ENCODE measurements at regions not wholly inside any gene's neighbourhood (a gene's known extent, or its start where the extent isn't known, plus 50 kb on each side); places are given as distances from the start of the nearest gene placed in this dataset.
"Not testable (repeated sequence)": the region's sequence is repeated elsewhere in the genome, so short reads cannot be mapped to it uniquely, and the experiment has no call there.

GRCh38 chr10:33776419-33777070 is 442.1 kb upstream of the NRP1 start:
- no peaks in the 10 kb centered on the region for H3K27me3 ChIP-seq (ENCODE audit: control insufficient read depth in 1 of 2, insufficient read depth in 2 of 2, low read length in 2 of 2)
- H3K9ac ChIP-seq (ENCODE audit: low read length): no peak overlapping the region
- H3K4me1 ChIP-seq (ENCODE audit: insufficient read depth, low read length): no peaks in the 10 kb centered on the region
- no peaks in the 10 kb centered on the region for H3K36me3 ChIP-seq (ENCODE audit: insufficient read depth, low read length)
- no peak overlapping the region for H3K27ac ChIP-seq (ENCODE audit: low read depth, low read length)
- no peaks in the 10 kb centered on the region for H3K9me3 ChIP-seq (ENCODE audit: low read length)
- no peak overlapping the region for H3K4me3 ChIP-seq (ENCODE audit: low read depth in 1 of 2, low read length in 2 of 2)

DNA sequence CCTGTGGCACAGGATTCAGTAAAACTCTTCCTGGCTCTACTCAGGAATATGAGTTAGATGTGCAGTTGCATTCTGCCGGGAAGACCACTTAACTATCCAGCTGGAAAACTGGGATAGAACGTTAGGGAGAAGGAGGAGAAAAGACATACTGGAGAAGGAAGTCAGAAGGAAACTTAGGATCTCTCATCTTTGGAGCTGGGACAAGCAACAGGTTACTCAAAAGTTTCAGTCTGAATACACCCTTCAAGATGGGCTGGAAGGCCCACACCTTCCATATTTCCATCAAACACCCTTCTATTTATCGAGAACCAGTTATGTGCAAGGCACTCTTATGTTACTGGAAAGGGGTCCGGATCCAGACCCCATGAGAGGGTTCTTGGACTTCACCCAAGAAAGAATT is 440.4 kb upstream of the NRP1 start:
- Histone ChIP-seq H3K27ac (ENCODE audit: low read depth, low read length) (no peak overlapping the region), H3K4me1 (ENCODE audit: insufficient read depth, low read length) (no peaks in the 10 kb centered on the region), H3K9ac (ENCODE audit: low read length) (no peak overlapping the region), H3K9me3 (ENCODE audit: low read length) (no peaks in the 10 kb centered on the region), H3K4me3 (ENCODE audit: low read depth in 1 of 2, low read length in 2 of 2) (no peak overlapping the region), H3K27me3 (ENCODE audit: control insufficient read depth in 1 of 2, insufficient read depth in 2 of 2, low read length in 2 of 2) (no peaks in the 10 kb centered on the region), H3K36me3 (ENCODE audit: insufficient read depth, low read length) (no peaks in the 10 kb centered on the region)

GRCh38 chr10:33773886-33774480 is 439.5 kb upstream of the NRP1 start:
- no peak overlapping the region for H3K27ac ChIP-seq (ENCODE audit: low read depth, low read length)
- no peaks in the 10 kb centered on the region for H3K4me1 ChIP-seq (ENCODE audit: insufficient read depth, low read length)
- H3K36me3 ChIP-seq (ENCODE audit: insufficient read depth, low read length): no peaks in the 10 kb centered on the region
- H3K9me3 ChIP-seq (ENCODE audit: low read length): no peaks in the 10 kb centered on the region
- no peaks in the 10 kb centered on the region for H3K27me3 ChIP-seq (ENCODE audit: control insufficient read depth in 1 of 2, insufficient read depth in 2 of 2, low read length in 2 of 2)
- H3K9ac ChIP-seq (ENCODE audit: low read length): no peak overlapping the region
- no peak overlapping the region for H3K4me3 ChIP-seq (ENCODE audit: low read depth in 1 of 2, low read length in 2 of 2)

GRCh38 chr10:33773253-33773573 is 438.7 kb upstream of the NRP1 start:
- Histone ChIP-seq H3K27me3 (ENCODE audit: control insufficient read depth in 1 of 2, insufficient read depth in 2 of 2, low read length in 2 of 2) (no peaks in the 10 kb centered on the region), H3K4me3 (ENCODE audit: low read depth in 1 of 2, low read length in 2 of 2) (no peak overlapping the region), H3K36me3 (ENCODE audit: insufficient read depth, low read length) (no peaks in the 10 kb centered on the region), H3K9ac (ENCODE audit: low read length) (no peak overlapping the region), H3K27ac (ENCODE audit: low read depth, low read length) (no peak overlapping the region), H3K4me1 (ENCODE audit: insufficient read depth, low read length) (no peaks in the 10 kb centered on the region), H3K9me3 (ENCODE audit: low read length) (no peaks in the 10 kb centered on the region)

DNA sequence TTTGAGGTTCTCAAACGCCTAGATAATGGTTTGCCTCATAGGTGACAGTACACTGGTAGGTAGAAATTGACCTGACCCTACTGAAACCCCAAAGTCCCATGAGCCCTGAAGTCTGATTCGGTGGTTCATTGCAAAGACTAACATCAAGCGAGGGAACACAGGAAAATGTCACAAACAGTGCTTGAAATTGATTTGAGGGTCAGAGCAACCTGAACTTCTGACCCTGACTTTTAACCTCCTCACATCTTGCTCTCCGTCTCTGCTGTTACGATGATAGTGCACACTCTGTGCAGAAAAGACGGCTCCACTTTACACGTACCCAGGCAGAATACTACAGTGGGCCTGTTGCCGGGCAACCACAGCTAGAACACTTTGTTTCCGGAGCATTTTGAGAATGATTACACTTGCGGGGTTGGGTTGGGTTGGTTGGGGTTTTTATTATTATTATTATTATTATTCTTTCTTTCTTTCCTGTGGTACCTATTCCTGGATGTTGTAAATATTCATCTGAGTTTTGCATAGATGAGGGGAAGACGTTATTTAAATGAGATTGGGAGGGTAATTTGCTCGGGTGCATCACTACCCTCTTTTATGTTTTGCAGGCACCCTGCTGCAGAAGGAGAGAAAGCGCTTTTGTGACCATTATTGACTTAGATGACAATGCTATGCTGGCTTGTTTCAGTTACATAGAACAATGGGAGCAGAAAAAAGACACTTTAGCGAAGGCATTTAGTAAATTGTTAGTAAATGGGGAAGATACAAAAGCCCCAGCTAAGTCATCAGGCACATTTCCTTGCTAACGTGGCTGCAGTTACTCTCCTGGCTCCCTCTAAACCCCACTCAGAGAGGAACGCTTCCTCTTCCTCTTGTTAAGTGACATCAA is 438.1 kb upstream of the NRP1 start:
- no peaks in the 10 kb centered on the region for H3K9me3 ChIP-seq (ENCODE audit: low read length)
- H3K36me3 ChIP-seq (ENCODE audit: insufficient read depth, low read length): no peaks in the 10 kb centered on the region
- no peak overlapping the region for H3K27ac ChIP-seq (ENCODE audit: low read depth, low read length)
- H3K4me3 ChIP-seq (ENCODE audit: low read depth in 1 of 2, low read length in 2 of 2): no peak overlapping the region
- H3K27me3 ChIP-seq (ENCODE audit: control insufficient read depth in 1 of 2, insufficient read depth in 2 of 2, low read length in 2 of 2): no peaks in the 10 kb centered on the region
- no peaks in the 10 kb centered on the region for H3K4me1 ChIP-seq (ENCODE audit: insufficient read depth, low read length)
- H3K9ac ChIP-seq (ENCODE audit: low read length): no peak overlapping the region

DNA sequence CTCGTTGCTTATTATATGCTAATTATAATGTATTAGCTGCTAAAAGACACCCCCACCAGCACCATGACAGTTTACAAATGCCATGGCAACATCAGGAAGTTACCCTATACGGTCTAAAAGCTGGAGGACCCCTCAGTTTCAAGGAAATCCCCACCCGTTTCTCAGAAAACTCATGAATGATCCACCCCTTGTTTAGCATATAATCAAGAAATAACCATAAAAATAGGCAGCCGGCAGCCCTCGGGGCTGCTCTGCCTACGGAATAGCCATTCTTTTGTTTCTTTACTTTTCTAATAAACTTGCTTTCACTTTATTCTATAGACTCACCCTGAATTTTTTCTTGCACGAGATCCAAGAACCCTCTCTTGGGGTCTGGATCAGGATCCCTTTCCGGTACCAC is 437.4 kb upstream of the NRP1 start:
- H3K9ac ChIP-seq (ENCODE audit: low read length); H3K27ac ChIP-seq (ENCODE audit: low read depth, low read length); H3K27me3 ChIP-seq (ENCODE audit: control insufficient read depth in 1 of 2, insufficient read depth in 2 of 2, low read length in 2 of 2); H3K36me3 ChIP-seq (ENCODE audit: insufficient read depth, low read length); H3K4me1 ChIP-seq (ENCODE audit: insufficient read depth, low read length); H3K4me3 ChIP-seq (ENCODE audit: low read depth in 1 of 2, low read length in 2 of 2); H3K9me3 ChIP-seq (ENCODE audit: low read length): not testable (repeated sequence)

- H3K4me1 ChIP-seq (ENCODE audit: insufficient read depth, low read length): no peaks in the 10 kb centered on the region
- no peaks in the 10 kb centered on the region for H3K9me3 ChIP-seq (ENCODE audit: low read length)
- no peak overlapping the region for H3K9ac ChIP-seq (ENCODE audit: low read length)
- H3K27ac ChIP-seq (ENCODE audit: low read depth, low read length): no peak overlapping the region
- H3K4me3 ChIP-seq (ENCODE audit: low read depth in 1 of 2, low read length in 2 of 2): no peak overlapping the region
- no peaks in the 10 kb centered on the region for H3K36me3 ChIP-seq (ENCODE audit: insufficient read depth, low read length)
- no peaks in the 10 kb centered on the region for H3K27me3 ChIP-seq (ENCODE audit: control insufficient read depth in 1 of 2, insufficient read depth in 2 of 2, low read length in 2 of 2)
These were observed 430.3 kb upstream of the NRP1 start for GRCh38 chr10:33764694-33765185.

- Histone ChIP-seq H3K4me3 (ENCODE audit: low read depth in 1 of 2, low read length in 2 of 2) (no peak overlapping the region), H3K27ac (ENCODE audit: low read depth, low read length) (no peak overlapping the region), H3K9ac (ENCODE audit: low read length) (no peak overlapping the region), H3K9me3 (ENCODE audit: low read length) (no peaks in the 10 kb centered on the region), H3K4me1 (ENCODE audit: insufficient read depth, low read length) (no peaks in the 10 kb centered on the region), H3K27me3 (ENCODE audit: control insufficient read depth in 1 of 2, insufficient read depth in 2 of 2, low read length in 2 of 2) (no peaks in the 10 kb centered on the region), H3K36me3 (ENCODE audit: insufficient read depth, low read length) (no peaks in the 10 kb centered on the region)
These were observed 425.8 kb upstream of the NRP1 start for GRCh38 chr10:33760056-33760943.

DNA sequence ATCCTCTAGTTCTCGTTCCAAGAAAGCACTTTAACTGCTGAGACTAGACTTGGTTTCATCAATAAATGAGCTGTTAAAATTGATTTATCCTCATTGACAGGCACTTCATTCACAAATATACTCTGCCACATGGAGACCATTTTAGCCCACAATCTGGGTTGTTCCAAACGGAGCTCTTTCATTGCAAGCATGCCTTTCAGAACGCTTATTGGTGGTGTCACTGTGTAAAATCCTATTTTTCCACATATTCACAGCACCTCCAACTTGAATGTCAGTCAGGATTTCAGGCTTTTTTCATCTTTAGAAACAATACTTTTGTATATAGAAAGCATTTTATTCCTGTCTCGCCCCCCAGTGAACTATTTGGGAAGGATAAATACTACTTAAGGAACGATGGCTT is 424.7 kb upstream of the NRP1 start:
- Histone ChIP-seq H3K27ac (ENCODE audit: low read depth, low read length) (no peak overlapping the region), H3K9ac (ENCODE audit: low read length) (no peak overlapping the region), H3K9me3 (ENCODE audit: low read length) (no peaks in the 10 kb centered on the region), H3K4me1 (ENCODE audit: insufficient read depth, low read length) (no peaks in the 10 kb centered on the region), H3K4me3 (ENCODE audit: low read depth in 1 of 2, low read length in 2 of 2) (no peak overlapping the region), H3K27me3 (ENCODE audit: control insufficient read depth in 1 of 2, insufficient read depth in 2 of 2, low read length in 2 of 2) (no peaks in the 10 kb centered on the region), H3K36me3 (ENCODE audit: insufficient read depth, low read length) (no peaks in the 10 kb centered on the region)

DNA sequence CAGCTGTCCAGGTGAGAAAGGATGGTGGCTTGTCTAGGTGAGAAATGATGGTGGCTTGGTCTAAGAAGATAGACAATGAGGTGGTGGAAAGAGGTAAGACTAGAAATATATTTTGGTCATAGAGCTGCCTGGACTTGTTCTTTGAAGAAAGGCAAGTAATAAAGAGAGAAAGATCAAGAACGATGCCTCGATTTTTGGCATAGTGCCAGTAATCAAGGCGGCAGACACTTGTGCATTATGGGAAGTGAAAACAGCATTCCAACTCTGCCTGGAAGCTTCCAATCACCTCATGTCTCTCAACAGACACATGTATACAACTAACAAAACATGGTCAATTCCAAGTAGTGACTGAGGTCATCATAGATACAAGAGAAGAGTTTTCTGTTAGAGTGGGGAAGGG is 423.8 kb upstream of the NRP1 start:
- H3K9ac ChIP-seq (ENCODE audit: low read length): no peak overlapping the region
- H3K9me3 ChIP-seq (ENCODE audit: low read length): no peaks in the 10 kb centered on the region
- no peaks in the 10 kb centered on the region for H3K4me1 ChIP-seq (ENCODE audit: insufficient read depth, low read length)
- H3K36me3 ChIP-seq (ENCODE audit: insufficient read depth, low read length): no peaks in the 10 kb centered on the region
- H3K4me3 ChIP-seq (ENCODE audit: low read depth in 1 of 2, low read length in 2 of 2): no peak overlapping the region
- no peaks in the 10 kb centered on the region for H3K27me3 ChIP-seq (ENCODE audit: control insufficient read depth in 1 of 2, insufficient read depth in 2 of 2, low read length in 2 of 2)
- H3K27ac ChIP-seq (ENCODE audit: low read depth, low read length): no peak overlapping the region

DNA sequence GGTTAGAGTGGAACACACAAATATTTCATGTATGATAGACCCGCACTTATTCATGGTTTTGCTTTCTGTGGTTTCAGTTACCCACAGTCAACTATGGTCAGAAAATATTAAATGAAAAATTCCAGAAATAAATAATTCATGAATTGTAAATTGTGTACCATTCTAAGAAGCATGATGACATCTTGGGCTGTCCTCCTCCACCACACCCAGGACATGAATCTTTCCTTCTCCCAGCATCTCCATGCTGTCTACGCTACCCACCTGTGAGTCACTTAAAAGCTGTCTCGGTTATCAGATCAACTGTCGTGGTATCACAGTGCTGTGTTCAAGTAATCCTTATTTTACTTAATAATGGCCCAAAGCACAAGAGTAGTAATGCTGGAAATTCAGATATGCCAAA is 419.6 kb upstream of the NRP1 start:
- Histone ChIP-seq H3K4me3 (ENCODE audit: low read depth in 1 of 2, low read length in 2 of 2) (no peak overlapping the region), H3K4me1 (ENCODE audit: insufficient read depth, low read length) (peaks cover 4% of the 10 kb centered on the region), H3K27me3 (ENCODE audit: control insufficient read depth in 1 of 2, insufficient read depth in 2 of 2, low read length in 2 of 2) (no peaks in the 10 kb centered on the region), H3K9me3 (ENCODE audit: low read length) (no peaks in the 10 kb centered on the region), H3K27ac (ENCODE audit: low read depth, low read length) (no peak overlapping the region), H3K36me3 (ENCODE audit: insufficient read depth, low read length) (no peaks in the 10 kb centered on the region), H3K9ac (ENCODE audit: low read length) (no peak overlapping the region)

Measured in muscle layer of colon (tissue), 2 donors.